Fibroblast of lung (primary cell): ENCODE measurements at regions not wholly inside any gene's neighbourhood (a gene's known extent, or its start where the extent isn't known, plus 50 kb on each side); places are given as distances from the start of the nearest gene placed in this dataset.

Experiments used
- CTCF ChIP-seq, 2 donors: IDR thresholded peaks in 1 of 2; conservative IDR thresholded peaks in 1 of 2; 1 replicate in 1 of 2; 2 replicates in 1 of 2; pipeline ENCODE4 v1.5.1; 2011 to 2012; ENCODE audit warnings: low read length in 2 of 2, control low read depth in 1 of 2, inconsistent platforms in 1 of 2, low read depth in 1 of 2, mild to moderate bottlenecking in 1 of 2
- EZH2 ChIP-seq: IDR thresholded peaks from 2 replicates; pipeline ENCODE4 v1.5.1; 2012; ENCODE audit warnings: low read length, control low read depth, mild to moderate bottlenecking; ENCODE audit errors: missing control alignments

GRCh38 chr2:47309472-47309951 lies 59.6 kb upstream of the EPCAM start:
- TF ChIP-seq CTCF (conservative IDR thresholded peaks at IDR 0.05 in 1 of 2, IDR thresholded peaks at IDR 0.05 in 1 of 2; ENCODE audit: low read depth in 1 of 2, low read length in 2 of 2) (no peak), EZH2 (no peak)
